K562 (cell line): ENCODE measurements at regions not wholly inside any gene's neighbourhood (a gene's known extent, or its start where the extent isn't known, plus 50 kb on each side); places are given as distances from the start of the nearest gene placed in this dataset.

Source experiments
- ATAC-seq: fragments of 200-7000 bp; cut with Tn5 transposase; 3 replicates; pipeline ENCODE4 v1.9.1; 2020; ENCODE audit warnings: moderate library complexity
- BruUV-seq: library from RNA; stranded (reverse); fragments of 400-500 nt; replicated peaks from 2 replicates; lab custom pipeline; 2021; lab: Mats Ljungman, UMichigan
- CTCF ChIA-PET: fragments of 300-600 bp; formaldehyde crosslinking; extraction: SDS; loops from one replicate; lab custom pipeline; 2021; ENCODE audit warnings: low intra/inter-chr PET ratio; lab: Yijun Ruan, JAX
- POLR2A ChIA-PET: fragments of 300-600, 350-650 bp; sonication (Branson Sonifier 250); formaldehyde crosslinking; extraction: SDS; loops from one replicate; lab custom pipeline; 2021; ENCODE audit warnings: antibody characterized with exemption, inconsistent platforms; lab: Yijun Ruan, JAX
- DNase-seq, 4 experiments: peaks; one replicate each; pipeline versions ENCODE4 v3.0.0 to v3.0.0-alpha.2; 2011 to 2018; ENCODE audit warnings: low spot score in 3 of 4, mixed read lengths in 3 of 4; ENCODE audit errors: extremely low read depth in 1 of 4
- FAIRE-seq: peaks from 2 replicates; lab custom pipeline; 2011; peaks lifted over from hg19 to GRCh38; lab: Jason Lieb, UNC
- H2AFZ ChIP-seq: 2 replicates; pipeline ENCODE4 v1.6.0; 2011; ENCODE audit warnings: low read depth, low read length, control low read depth, inconsistent platforms
- H3K27ac ChIP-seq: fragments of 200-600 bp; 3 replicates; pipeline ENCODE4 v1.8.0; 2011; ENCODE audit warnings: low read depth, mild to moderate bottlenecking, control low read depth, inconsistent platforms, low read length, moderate library complexity, mixed read lengths; ENCODE audit errors: extremely low read depth
- H3K27me3 ChIP-seq, 2 experiments: fragments of 300-600 bp in 1 of 2; 2 replicates in 1 of 2; 3 replicates in 1 of 2; pipeline versions ENCODE4 v1.6.0 to v1.8.0; 2011; ENCODE audit warnings: inconsistent platforms in 2 of 2, low read length in 2 of 2, mild to moderate bottlenecking in 1 of 2, mixed read lengths in 1 of 2, moderate library complexity in 1 of 2; ENCODE audit not compliant: control insufficient read depth in 2 of 2, insufficient read depth in 2 of 2
- H3K36me3 ChIP-seq: fragments of 300-600 bp; 3 replicates; pipeline ENCODE4 v1.8.0; 2011; ENCODE audit warnings: mild to moderate bottlenecking, low read length, inconsistent platforms; ENCODE audit not compliant: control insufficient read depth, insufficient read depth
- H3K4me1 ChIP-seq, 2 experiments: fragments of 200-600 bp in 1 of 2; replicated peaks in 1 of 2; 2 replicates in 1 of 2; 3 replicates in 1 of 2; pipeline versions ENCODE4 v1.5.1 to v1.8.0; 2011; ENCODE audit warnings: inconsistent platforms in 2 of 2, low read length in 2 of 2, mild to moderate bottlenecking in 1 of 2, mixed read lengths in 1 of 2, moderate library complexity in 1 of 2; ENCODE audit not compliant: control insufficient read depth in 2 of 2, insufficient read depth in 2 of 2
- H3K4me2 ChIP-seq: 2 replicates; pipeline ENCODE4 v1.6.1; 2011; ENCODE audit warnings: low read length, control low read depth, inconsistent platforms, mixed read lengths; ENCODE audit not compliant: insufficient read depth
- H3K4me3 ChIP-seq: fragments of 200-600 bp; sonication (generic), shearing (Covaris generic); 2 replicates; pipeline ENCODE4 v1.5.1; 2016; ENCODE audit warnings: control low read depth, inconsistent platforms
- H3K79me2 ChIP-seq: fragments of 200-600 bp; 3 replicates; pipeline ENCODE4 v1.8.0; 2011; ENCODE audit warnings: low read length, inconsistent platforms; ENCODE audit not compliant: control insufficient read depth, insufficient read depth
- H3K9ac ChIP-seq, 2 experiments: 2 replicates each; pipeline versions ENCODE4 v1.6.0 to v1.6.1; 2011; ENCODE audit warnings: low read depth in 2 of 2, low read length in 2 of 2, control low read depth in 1 of 2, inconsistent platforms in 1 of 2, mild to moderate bottlenecking in 1 of 2, mixed read lengths in 1 of 2; ENCODE audit not compliant: insufficient read depth in 1 of 2
- H3K9me1 ChIP-seq: one replicate; pipeline ENCODE4 v1.6.0; 2011; ENCODE audit warnings: inconsistent platforms, mild to moderate bottlenecking, low read length, moderate library complexity; ENCODE audit not compliant: control insufficient read depth, insufficient read depth
- H3K9me3 ChIP-seq: replicated peaks from 2 replicates; pipeline ENCODE4 v1.5.1; 2011; ENCODE audit warnings: low read depth, low read length, inconsistent platforms; ENCODE audit not compliant: control insufficient read depth, insufficient read depth
- H4K20me1 ChIP-seq: replicated peaks from 2 replicates; pipeline ENCODE4 v1.6.1; 2011; ENCODE audit warnings: low read length, inconsistent platforms, mixed read lengths; ENCODE audit not compliant: control insufficient read depth, insufficient read depth
- CSDE1 ChIP-seq, 2 experiments: fragments of 450-650 bp; IDR thresholded peaks; 2 replicates each; pipeline ENCODE4 v1.6.1; 2016; ENCODE audit warnings: mild to moderate bottlenecking in 1 of 2
- FOXK2 ChIP-seq, 2 experiments: fragments of 450-650 bp; IDR thresholded peaks in 1 of 2; conservative IDR thresholded peaks in 1 of 2; 2 replicates each; pipeline ENCODE4 v1.6.1; 2016; ENCODE audit warnings: low read depth in 2 of 2, mild to moderate bottlenecking in 1 of 2
- GABPA ChIP-seq: fragments of 200-800 bp; sonication (Bioruptor generic); conservative IDR thresholded peaks from 2 replicates; pipeline ENCODE4 v1.6.1; 2016; ENCODE audit warnings: low read depth, missing genetic modification characterization, missing compliant biosample characterization
- LARP7 ChIP-seq: fragments of 450-650 bp; IDR thresholded peaks from 2 replicates; pipeline ENCODE4 v1.6.1; 2016
- MECOM ChIP-seq: fragments of 250-450 bp; sonication (Bioruptor Pico); IDR thresholded peaks from 2 replicates; pipeline ENCODE4 v1.8.0; 2022; ENCODE audit warnings: inconsistent platforms
- MEF2A ChIP-seq: IDR thresholded peaks from 2 replicates; pipeline ENCODE4 v1.6.1; 2011; ENCODE audit warnings: low read depth, mild to moderate bottlenecking, low read length, moderate library complexity; ENCODE audit not compliant: control insufficient read depth
- RFX5 ChIP-seq: IDR thresholded peaks from 2 replicates; pipeline ENCODE4 v1.6.1; 2011; ENCODE audit warnings: low read depth, mild to moderate bottlenecking, improper control_type of control experiment, low read length
- SIN3A ChIP-seq, 2 experiments: fragments of 150-350 bp in 1 of 2; IDR thresholded peaks; 2 replicates each; pipeline ENCODE4 v1.6.1; 2011 to 2016; ENCODE audit warnings: borderline replicate concordance in 2 of 2, low read depth in 2 of 2, low read length in 2 of 2, mild to moderate bottlenecking in 2 of 2, moderate library complexity in 2 of 2; ENCODE audit not compliant: control insufficient read depth in 1 of 2
- TBL1XR1 ChIP-seq, 2 experiments: IDR thresholded peaks; 2 replicates each; pipeline ENCODE4 v1.6.1; 2012; ENCODE audit warnings: improper control_type of control experiment in 2 of 2, low read length in 2 of 2, mild to moderate bottlenecking in 1 of 2
- ZNF184 ChIP-seq: sonication (generic); formaldehyde crosslinking; IDR thresholded peaks from 2 replicates; pipeline ENCODE4 v1.5.0; 2020; ENCODE audit warnings: missing genetic modification reagents
- ZNF232 ChIP-seq: sonication (generic); formaldehyde crosslinking; IDR thresholded peaks from 2 replicates; pipeline ENCODE4 v1.8.0; 2022; ENCODE audit warnings: mild to moderate bottlenecking, missing genetic modification reagents
- ZNF24 ChIP-seq: fragments of 450-650 bp; IDR thresholded peaks from 2 replicates; pipeline ENCODE4 v1.6.1; 2016
- WGBS: fragments of 100-300 bp; shearing (Covaris generic); methylation state at CpG from one replicate; pipeline ENCODE4 v1.1.6; 2016; ENCODE audit warnings: low coverage, mixed read lengths; ENCODE audit not compliant: insufficient coverage; ENCODE audit errors: missing lambda C conversion rate; 5-methylcytosine and 5-hydroxymethylcytosine counted together
- in situ Hi-C: fragments of 300-500 bp; cut with MboI; formaldehyde crosslinking; loops from 4 replicates; pipeline ENCODE4 v1.15.0; 2018; ENCODE audit warnings: inconsistent platforms, mixed read lengths
- intact Hi-C: fragments of 100-400 bp; cut with micrococcal nuclease; formaldehyde crosslinking; loops from 2 replicates; pipeline ENCODE4 v1.14.2; 2022

GRCh38 chrX:40349251-40349650, 231.5 kb upstream of the ATP6AP2 start:
- no peaks in the 10 kb centered on the region for H3K9me1 ChIP-seq
- H4K20me1 ChIP-seq = no peaks in the 10 kb centered on the region
- ATAC-seq (no peak), FAIRE-seq (no peak)
- no peak overlapping the region for H3K4me3 ChIP-seq
- no peak overlapping the region for H3K9ac ChIP-seq
- TF ChIP-seq CSDE1 (IDR thresholded peaks at IDR 0.05) (no peak), RFX5 (no peak), LARP7 (no peak), ZNF24 (no peak), FOXK2 (conservative IDR thresholded peaks at IDR 0.05 in 1 of 2, IDR thresholded peaks at IDR 0.05 in 1 of 2; ENCODE audit: low read depth in 2 of 2) (no peak), SIN3A (IDR thresholded peaks at IDR 0.05; ENCODE audit: borderline replicate concordance in 2 of 2, control insufficient read depth in 1 of 2, low read depth in 2 of 2, low read length in 2 of 2) (no peak), MEF2A (no peak), ZNF232 (CRISPR knock-in tag) (no peak), TBL1XR1 (IDR thresholded peaks at IDR 0.05; ENCODE audit: low read length in 2 of 2) (no peak), GABPA (tag) (no peak), ZNF184 (CRISPR knock-in tag) (no peak), MECOM (CRISPR knock-in tag) (no peak)
- TF ChIP-seq, all 486 proteins: peak for 0
- no peak for DNase-seq
- ChIA-PET CTCF (no interaction called here), POLR2A (no interaction called here)
- WGBS = 0% methylated on average over 2 of the region's 2 CpGs
- intact Hi-C loops (no loop called here), in situ Hi-C loops (no loop called here)
- Histone ChIP-seq H3K27me3 (no peaks in the 10 kb centered on the region), H3K79me2 (no peaks in the 10 kb centered on the region), H3K27ac (no peak overlapping the region), H3K9me3 (no peaks in the 10 kb centered on the region), H3K36me3 (no peaks in the 10 kb centered on the region), H3K4me1 (no peaks in the 10 kb centered on the region; a peak in 1 of 5 replicates), H3K4me2 (no peak overlapping the region), H2AFZ (no peak overlapping the region)
- no TSS peak for BruUV-seq
